Lung (tissue), 11 donors: ENCODE measurements at regions not wholly inside any gene's neighbourhood (a gene's known extent, or its start where the extent isn't known, plus 50 kb on each side); places are given as distances from the start of the nearest gene placed in this dataset.
"Not testable (repeated sequence)": the region's sequence is repeated elsewhere in the genome, so short reads cannot be mapped to it uniquely, and the experiment has no call there.

ENCODE experiments used
- ATAC-seq: fragments of 200-7000 bp; cut with Tn5 transposase; one replicate; pipeline ENCODE4 v1.9.1; 2020; ENCODE audit warnings: moderate number of reproducible peaks; ENCODE audit not compliant: insufficient read depth, low FRiP score
- DNase-seq, 3 donors: peaks; one replicate each; pipeline ENCODE4 v3.0.0-alpha.2; 2013 to 2017
- H3K27ac ChIP-seq, 2 donors: one replicate each; pipeline ENCODE4 v1.5.1; 2013; ENCODE audit warnings: mild to moderate bottlenecking in 2 of 2, moderate library complexity in 2 of 2, control low read depth in 1 of 2, inconsistent platforms in 1 of 2, low read depth in 1 of 2, low read length in 1 of 2
- H3K27me3 ChIP-seq, 3 donors: one replicate each; pipeline ENCODE4 v1.5.1; 2013; ENCODE audit warnings: low read length in 2 of 3; ENCODE audit not compliant: control insufficient read depth in 3 of 3, insufficient read depth in 3 of 3
- H3K36me3 ChIP-seq, 4 donors: one replicate each; pipeline ENCODE4 v1.5.1; 2013; ENCODE audit warnings: low read length in 4 of 4, mild to moderate bottlenecking in 1 of 4, moderate library complexity in 1 of 4; ENCODE audit not compliant: control insufficient read depth in 4 of 4, insufficient read depth in 4 of 4
- H3K4me1 ChIP-seq, 5 donors: one replicate each; pipeline ENCODE4 v1.5.1; 2013; ENCODE audit warnings: low read length in 5 of 5, mild to moderate bottlenecking in 2 of 5, moderate library complexity in 1 of 5; ENCODE audit not compliant: control insufficient read depth in 5 of 5, insufficient read depth in 5 of 5
- H3K4me3 ChIP-seq: one replicate; pipeline ENCODE4 v1.5.1; 2013; ENCODE audit warnings: mild to moderate bottlenecking, control low read depth, moderate library complexity
- H3K9ac ChIP-seq, 2 donors: one replicate each; pipeline ENCODE4 v1.5.1; 2013; ENCODE audit warnings: low read length in 2 of 2, control low read depth in 1 of 2; ENCODE audit not compliant: insufficient read depth in 1 of 2
- H3K9me3 ChIP-seq, 4 donors: one replicate each; pipeline ENCODE4 v1.5.1; 2013; ENCODE audit warnings: low read length in 3 of 4, mild to moderate bottlenecking in 1 of 4, moderate library complexity in 1 of 4; ENCODE audit not compliant: control insufficient read depth in 4 of 4, insufficient read depth in 3 of 4
- CTCF ChIP-seq: IDR thresholded peaks from 2 replicates; pipeline ENCODE4 v1.5.1; 2012; ENCODE audit warnings: mild to moderate bottlenecking; ENCODE audit errors: control extremely low read depth, extremely low read depth
- WGBS, 2 donors: extraction: QIAGEN DNeasy Blood & Tissue Kit; methylation state at CpG; one replicate each; pipeline ENCODE4 v1.1.7; 2013; 5-methylcytosine and 5-hydroxymethylcytosine counted together
- donor health status: control.
- donor health status: control.
- donor health status: Bipolar disorder and iron deficiency.
- donor health status: healthy.
- donor health status: DM: yes; HTN: yes; CAD: no.

- Histone ChIP-seq H3K36me3 (no peaks in the 10 kb centered on the region), H3K4me3 (no peak overlapping the region), H3K9me3 (peaks cover 0 to 7% (median 3%) of the 10 kb centered on the region in 4 donors), H3K27me3 (no peaks in the 10 kb centered on the region), H3K27ac (no peak overlapping the region), H3K4me1 (no peaks in the 10 kb centered on the region), H3K9ac (no peak overlapping the region)
- DNase-seq: no peak
- ATAC-seq: no peak
- TF ChIP-seq CTCF: no peak
- WGBS, 2 donors: 77 to 83% methylated on average over 2 of the region's 2 CpGs
Observed at GRCh38 chr15:79740561-79740960, 156.3 kb downstream of the MTHFS start.

GRCh38 chr15:79743032-79743431 is 153.8 kb downstream of the MTHFS start:
- no peak overlapping the region for H3K4me3 ChIP-seq
- H3K4me1 ChIP-seq: no peaks in the 10 kb centered on the region
- no peak for TF ChIP-seq CTCF
- no peaks in the 10 kb centered on the region for H3K27me3 ChIP-seq
- no peak overlapping the region for H3K9ac ChIP-seq
- no peak overlapping the region for H3K27ac ChIP-seq
- no peak for ATAC-seq
- DNase-seq: no peak
- no peaks in the 10 kb centered on the region for H3K36me3 ChIP-seq
- WGBS, 2 donors: 90 to 93% methylated on average over 10 of the region's 10 CpGs
- peaks cover 0 to 4% (median 2%) of the 10 kb centered on the region in 4 donors for H3K9me3 ChIP-seq

- DNase-seq, H3K9ac ChIP-seq, H3K27me3 ChIP-seq, H3K36me3 ChIP-seq, H3K4me3 ChIP-seq, ATAC-seq, H3K27ac ChIP-seq, H3K9me3 ChIP-seq, H3K4me1 ChIP-seq: not testable (repeated sequence)
- WGBS, 2 donors: 59 to 66% methylated on average over 3 of the region's 3 CpGs
Observed at GRCh38 chr15:79744485-79744884, 152.3 kb downstream of the MTHFS start.

- no peaks in the 10 kb centered on the region for H3K27me3 ChIP-seq
- no peaks in the 10 kb centered on the region for H3K4me1 ChIP-seq
- 92 to 95% methylated on average over 4 of the region's 4 CpGs for WGBS, 2 donors
- peaks cover 0 to 5% (median 0%) of the 10 kb centered on the region in 4 donors for H3K9me3 ChIP-seq
- H3K9ac ChIP-seq: no peak overlapping the region
- no peak for ATAC-seq
- H3K27ac ChIP-seq: no peak overlapping the region
- no peak for TF ChIP-seq CTCF
- H3K4me3 ChIP-seq: no peak overlapping the region
- no peak for DNase-seq
- no peaks in the 10 kb centered on the region for H3K36me3 ChIP-seq
Observed at GRCh38 chr15:79756365-79756764, 140.4 kb downstream of the MTHFS start.
